ENCODE measurements at regions not wholly inside any gene's neighbourhood (a gene's known extent, or its start where the extent isn't known, plus 50 kb on each side); places are given as distances from the start of the nearest gene placed in this dataset.
"Not testable (repeated sequence)": the region's sequence is repeated elsewhere in the genome, so short reads cannot be mapped to it uniquely, and the experiment has no call there.

GRCh38 chr13:62450759-62451158 is 1035.1 kb upstream of the PCDH20 start:
- TF ChIP-seq EZH2phosphoT487 (conservative IDR thresholded peaks at IDR 0.05; ENCODE audit: low read length) (no peak), CTCF (IDR thresholded peaks at IDR 0.05; ENCODE audit: insufficient read depth, low read length, poor library complexity, severe bottlenecking) (no peak)
- H3K4me3 ChIP-seq (ENCODE audit: insufficient read depth, low read length, poor library complexity, severe bottlenecking), result no peak overlapping the region
- no peak overlapping the region for H3K9ac ChIP-seq (ENCODE audit: low read length)
- H3K27me3 ChIP-seq (ENCODE audit: low read length), result no peaks in the 10 kb centered on the region
- H3F3A ChIP-seq (ENCODE audit: insufficient read depth), result no peaks in the 10 kb centered on the region
- peak overlapping the region; percentile 39 for H2AFZ ChIP-seq (ENCODE audit: low read depth, low read length, severe bottlenecking)
- H3K9me2 ChIP-seq (replicated peaks; ENCODE audit: insufficient read depth, low read length), result no peaks in the 10 kb centered on the region
- no peak overlapping the region for H3K4me2 ChIP-seq (ENCODE audit: low read depth, low read length, poor library complexity, severe bottlenecking)
- H4K20me1 ChIP-seq (ENCODE audit: low read depth, low read length), result no peaks in the 10 kb centered on the region
- H3K36me3 ChIP-seq (ENCODE audit: low read length), result no peaks in the 10 kb centered on the region
- no peak overlapping the region for H3K27ac ChIP-seq (ENCODE audit: low read depth, low read length)
- no peaks in the 10 kb centered on the region for H3K79me2 ChIP-seq (ENCODE audit: insufficient read depth, low read length)
- peaks cover 5% of the 10 kb centered on the region; the same call in 1 of the 2 replicates for H3K9me3 ChIP-seq (ENCODE audit: insufficient read depth, low read length)

- not testable (repeated sequence) for H3K4me3 ChIP-seq (ENCODE audit: insufficient read depth, low read length, poor library complexity, severe bottlenecking); H3K27me3 ChIP-seq (ENCODE audit: low read length); H3K27ac ChIP-seq (ENCODE audit: low read depth, low read length); H3K9me2 ChIP-seq (replicated peaks; ENCODE audit: insufficient read depth, low read length); H3K79me2 ChIP-seq (ENCODE audit: insufficient read depth, low read length); H3K36me3 ChIP-seq (ENCODE audit: low read length); H3K9me3 ChIP-seq (ENCODE audit: insufficient read depth, low read length); H4K20me1 ChIP-seq (ENCODE audit: low read depth, low read length); H3K9ac ChIP-seq (ENCODE audit: low read length); H3F3A ChIP-seq (ENCODE audit: insufficient read depth); H2AFZ ChIP-seq (ENCODE audit: low read depth, low read length, severe bottlenecking); H3K4me2 ChIP-seq (ENCODE audit: low read depth, low read length, poor library complexity, severe bottlenecking)
Observed at GRCh38 chr13:62447771-62448382, 1032.2 kb upstream of the PCDH20 start.

GRCh38 chr13:62444805-62445204 is 1029.2 kb upstream of the PCDH20 start:
- Histone ChIP-seq H3K79me2 (ENCODE audit: insufficient read depth, low read length) (no peaks in the 10 kb centered on the region), H3K27ac (ENCODE audit: low read depth, low read length) (no peak overlapping the region), H3K4me3 (ENCODE audit: insufficient read depth, low read length, poor library complexity, severe bottlenecking) (no peak overlapping the region), H3F3A (ENCODE audit: insufficient read depth) (no peaks in the 10 kb centered on the region), H3K27me3 (ENCODE audit: low read length) (no peaks in the 10 kb centered on the region), H3K36me3 (ENCODE audit: low read length) (no peaks in the 10 kb centered on the region), H4K20me1 (ENCODE audit: low read depth, low read length) (no peaks in the 10 kb centered on the region), H3K4me2 (ENCODE audit: low read depth, low read length, poor library complexity, severe bottlenecking) (no peak overlapping the region), H3K9me2 (replicated peaks; ENCODE audit: insufficient read depth, low read length) (no peaks in the 10 kb centered on the region), H3K9ac (ENCODE audit: low read length) (no peak overlapping the region), H2AFZ (ENCODE audit: low read depth, low read length, severe bottlenecking) (peak overlapping the region; percentile 31), H3K9me3 (ENCODE audit: insufficient read depth, low read length) (peaks cover 5% of the 10 kb centered on the region; the same call in 1 of the 2 replicates)
- TF ChIP-seq CTCF (IDR thresholded peaks at IDR 0.05; ENCODE audit: insufficient read depth, low read length, poor library complexity, severe bottlenecking) (no peak), EZH2phosphoT487 (conservative IDR thresholded peaks at IDR 0.05; ENCODE audit: low read length) (no peak)

GRCh38 chr13:62434081-62434480 is 1018.4 kb upstream of the PCDH20 start:
- TF ChIP-seq CTCF (IDR thresholded peaks at IDR 0.05; ENCODE audit: insufficient read depth, low read length, poor library complexity, severe bottlenecking) (no peak), EZH2phosphoT487 (conservative IDR thresholded peaks at IDR 0.05; ENCODE audit: low read length) (no peak)
- Histone ChIP-seq H2AFZ (ENCODE audit: low read depth, low read length, severe bottlenecking) (no peak overlapping the region), H3K4me3 (ENCODE audit: insufficient read depth, low read length, poor library complexity, severe bottlenecking) (no peak overlapping the region), H3K27ac (ENCODE audit: low read depth, low read length) (no peak overlapping the region), H3K9me2 (replicated peaks; ENCODE audit: insufficient read depth, low read length) (no peaks in the 10 kb centered on the region), H3K4me2 (ENCODE audit: low read depth, low read length, poor library complexity, severe bottlenecking) (no peak overlapping the region), H4K20me1 (ENCODE audit: low read depth, low read length) (no peaks in the 10 kb centered on the region), H3K27me3 (ENCODE audit: low read length) (no peaks in the 10 kb centered on the region), H3K36me3 (ENCODE audit: low read length) (no peaks in the 10 kb centered on the region), H3K9ac (ENCODE audit: low read length) (no peak overlapping the region), H3K9me3 (ENCODE audit: insufficient read depth, low read length) (no peaks in the 10 kb centered on the region), H3F3A (ENCODE audit: insufficient read depth) (no peaks in the 10 kb centered on the region), H3K79me2 (ENCODE audit: insufficient read depth, low read length) (no peaks in the 10 kb centered on the region)

All from SU-DHL-6 (cell line).